ENCODE measurements at regions not wholly inside any gene's neighbourhood (a gene's known extent, or its start where the extent isn't known, plus 50 kb on each side); places are given as distances from the start of the nearest gene placed in this dataset.

DNA sequence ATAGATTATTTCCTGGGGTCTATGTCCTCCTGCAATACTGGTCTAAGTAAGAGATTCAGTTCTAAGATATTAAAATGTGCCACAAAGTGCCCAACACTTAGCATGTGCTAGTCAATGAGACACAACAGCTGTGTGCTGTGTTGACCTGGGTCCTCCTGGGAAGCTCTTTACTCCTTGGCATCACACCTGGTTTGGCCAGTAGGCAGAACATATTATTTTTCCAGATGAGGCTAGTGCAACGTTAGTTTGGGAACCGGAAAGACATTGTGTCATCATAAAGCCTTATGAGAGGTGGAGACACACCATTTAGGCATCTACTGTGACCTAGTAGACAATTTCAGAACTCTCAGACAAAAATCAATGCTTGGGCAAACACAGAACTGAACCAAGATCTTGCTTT, 197.8 kb downstream of the MID1IP1 start:
- Histone ChIP-seq H2AK5ac (ENCODE audit: low read depth, low read length) (no peak overlapping the region), H3K79me1 (ENCODE audit: low read depth in 1 of 2, low read length in 2 of 2) (no peaks in the 10 kb centered on the region), H3K23ac (ENCODE audit: low read depth, low read length) (no peak overlapping the region), H3K4me3 (ENCODE audit: insufficient read depth, low read depth, low read length) (no peak overlapping the region), H2BK15ac (ENCODE audit: low read depth, low read length) (no peak overlapping the region), H3K27ac (ENCODE audit: insufficient read depth, low read length) (no peak overlapping the region), H2BK5ac (ENCODE audit: low read depth, low read length, poor library complexity, severe bottlenecking) (no peak overlapping the region), H3K4ac (ENCODE audit: low read depth, low read length) (no peak overlapping the region), H4K20me1 (ENCODE audit: insufficient read depth, low read length) (no peaks in the 10 kb centered on the region), H3K27me3 (ENCODE audit: control insufficient read depth, insufficient read depth, low read length) (peaks cover 6% of the 10 kb centered on the region; the same call in 1 of the 2 replicates), H2AK9ac (replicated peaks; ENCODE audit: low read depth, low read length, poor library complexity) (no peak overlapping the region), H3K14ac (replicated peaks; ENCODE audit: low read depth, low read length) (no peak overlapping the region), H2BK20ac (ENCODE audit: low read depth, low read length) (no peak overlapping the region), H3K9me1 (ENCODE audit: insufficient read depth, low read length) (no peaks in the 10 kb centered on the region), H4K8ac (ENCODE audit: low read depth in 2 of 2, low read length in 2 of 2) (no peak overlapping the region), H3K4me2 (ENCODE audit: low read depth, low read length) (no peak overlapping the region), H4K91ac (ENCODE audit: insufficient read depth, low read depth, low read length) (no peak overlapping the region), H2AFZ (replicated peaks; ENCODE audit: low read length, poor library complexity) (no peak overlapping the region), H3K56ac (ENCODE audit: extremely low read depth, insufficient read depth, low read length) (no peak overlapping the region), H3K9ac (ENCODE audit: low read depth, low read length) (no peak overlapping the region), H3K9me3 (ENCODE audit: control insufficient read depth, insufficient read depth, low read length) (no peaks in the 10 kb centered on the region), H3K18ac (ENCODE audit: low read depth, low read length) (no peak overlapping the region), H4K5ac (ENCODE audit: low read depth, low read length) (no peak overlapping the region), H3K36me3 (ENCODE audit: control insufficient read depth, insufficient read depth, low read length) (no peaks in the 10 kb centered on the region), H3K4me1 (ENCODE audit: control insufficient read depth, insufficient read depth, low read length) (no peaks in the 10 kb centered on the region), H2BK120ac (ENCODE audit: low read depth, low read length) (no peak overlapping the region)
- no TSS peak for BruUV-seq (replicated peaks)
- CTCF ChIA-PET = no interaction called here
- in situ Hi-C loops (cut with MboI; ENCODE audit: low sequenced_read_pairs) = loop anchor here (10.0 kb wide), 1 partner anchor 234 kb away; no protein-coding TSS in a partner anchor
- no CpG with 5 or more reads among the region's 2 CpGs for WGBS, 2 experiments (ENCODE audit: extremely low coverage in 2 of 2, insufficient read length in 1 of 2)
- dilution Hi-C loops (cut with HindIII; ENCODE audit: low sequenced_read_pairs, unreplicated experiment) = no loop called here
- no peak for TF ChIP-seq RAD21 (IDR thresholded peaks at IDR 0.05; ENCODE audit: low read length)
- no peak for TF ChIP-seq BHLHE40 (IDR thresholded peaks at IDR 0.05; ENCODE audit: low read depth, low read length)
- no peak for TF ChIP-seq SMC3 (IDR thresholded peaks at IDR 0.05; ENCODE audit: low read depth, low read length)
- no peak for TF ChIP-seq POLR2A (IDR thresholded peaks at IDR 0.05; ENCODE audit: low read depth, low read length)
- TF ChIP-seq CHD1 (IDR thresholded peaks at IDR 0.05; ENCODE audit: low read depth, low read length) = no peak
- TF ChIP-seq, protein P1, sequence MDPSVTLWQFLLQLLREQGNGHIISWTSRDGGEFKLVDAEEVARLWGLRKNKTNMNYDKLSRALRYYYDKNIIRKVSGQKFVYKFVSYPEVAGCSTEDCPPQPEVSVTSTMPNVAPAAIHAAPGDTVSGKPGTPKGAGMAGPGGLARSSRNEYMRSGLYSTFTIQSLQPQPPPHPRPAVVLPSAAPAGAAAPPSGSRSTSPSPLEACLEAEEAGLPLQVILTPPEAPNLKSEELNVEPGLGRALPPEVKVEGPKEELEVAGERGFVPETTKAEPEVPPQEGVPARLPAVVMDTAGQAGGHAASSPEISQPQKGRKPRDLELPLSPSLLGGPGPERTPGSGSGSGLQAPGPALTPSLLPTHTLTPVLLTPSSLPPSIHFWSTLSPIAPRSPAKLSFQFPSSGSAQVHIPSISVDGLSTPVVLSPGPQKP (IDR thresholded peaks at IDR 0.05; ENCODE audit: borderline replicate concordance, low read depth, low read length) = no peak
- TF ChIP-seq, protein P2, sequence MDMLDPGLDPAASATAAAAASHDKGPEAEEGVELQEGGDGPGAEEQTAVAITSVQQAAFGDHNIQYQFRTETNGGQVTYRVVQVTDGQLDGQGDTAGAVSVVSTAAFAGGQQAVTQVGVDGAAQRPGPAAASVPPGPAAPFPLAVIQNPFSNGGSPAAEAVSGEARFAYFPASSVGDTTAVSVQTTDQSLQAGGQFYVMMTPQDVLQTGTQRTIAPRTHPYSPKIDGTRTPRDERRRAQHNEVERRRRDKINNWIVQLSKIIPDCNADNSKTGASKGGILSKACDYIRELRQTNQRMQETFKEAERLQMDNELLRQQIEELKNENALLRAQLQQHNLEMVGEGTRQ (IDR thresholded peaks at IDR 0.05; ENCODE audit: low read depth, low read length) = no peak
- no peak for TF ChIP-seq MAZ (IDR thresholded peaks at IDR 0.05; ENCODE audit: borderline replicate concordance, low read depth, low read length)
- no peak for TF ChIP-seq MXI1 (IDR thresholded peaks at IDR 0.05; ENCODE audit: borderline replicate concordance, low read depth, low read length)
- TF ChIP-seq, protein P3, sequence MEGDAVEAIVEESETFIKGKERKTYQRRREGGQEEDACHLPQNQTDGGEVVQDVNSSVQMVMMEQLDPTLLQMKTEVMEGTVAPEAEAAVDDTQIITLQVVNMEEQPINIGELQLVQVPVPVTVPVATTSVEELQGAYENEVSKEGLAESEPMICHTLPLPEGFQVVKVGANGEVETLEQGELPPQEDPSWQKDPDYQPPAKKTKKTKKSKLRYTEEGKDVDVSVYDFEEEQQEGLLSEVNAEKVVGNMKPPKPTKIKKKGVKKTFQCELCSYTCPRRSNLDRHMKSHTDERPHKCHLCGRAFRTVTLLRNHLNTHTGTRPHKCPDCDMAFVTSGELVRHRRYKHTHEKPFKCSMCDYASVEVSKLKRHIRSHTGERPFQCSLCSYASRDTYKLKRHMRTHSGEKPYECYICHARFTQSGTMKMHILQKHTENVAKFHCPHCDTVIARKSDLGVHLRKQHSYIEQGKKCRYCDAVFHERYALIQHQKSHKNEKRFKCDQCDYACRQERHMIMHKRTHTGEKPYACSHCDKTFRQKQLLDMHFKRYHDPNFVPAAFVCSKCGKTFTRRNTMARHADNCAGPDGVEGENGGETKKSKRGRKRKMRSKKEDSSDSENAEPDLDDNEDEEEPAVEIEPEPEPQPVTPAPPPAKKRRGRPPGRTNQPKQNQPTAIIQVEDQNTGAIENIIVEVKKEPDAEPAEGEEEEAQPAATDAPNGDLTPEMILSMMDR (conservative IDR thresholded peaks at IDR 0.05; ENCODE audit: low read depth, low read length) = no peak
- TF ChIP-seq MAFK (IDR thresholded peaks at IDR 0.05; ENCODE audit: low read depth, low read length) = no peak
- TF ChIP-seq CEBPB (IDR thresholded peaks at IDR 0.05; ENCODE audit: low read depth, low read length) = no peak
- TF ChIP-seq NFE2L2 (IDR thresholded peaks at IDR 0.05; ENCODE audit: low read depth, low read length) = no peak
- no peak for TF ChIP-seq FOS (IDR thresholded peaks at IDR 0.05; ENCODE audit: low read depth, low read length)
- no peak for TF ChIP-seq RFX5 (IDR thresholded peaks at IDR 0.05; ENCODE audit: low read depth, low read length)
- no peak for TF ChIP-seq RCOR1 (IDR thresholded peaks at IDR 0.05; ENCODE audit: insufficient replicate concordance, low read length)
- DNase-seq (no peak), ATAC-seq (ENCODE audit: low read depth) (no peak)
- POLR2A ChIA-PET (ENCODE audit: unreplicated experiment) = no interaction called here
- intact Hi-C loops (cut with micrococcal nuclease) = no loop called here

Data from IMR-90 (cell line).